GM18873 (cell line): ENCODE measurements at regions not wholly inside any gene's neighbourhood (a gene's known extent, or its start where the extent isn't known, plus 50 kb on each side); places are given as distances from the start of the nearest gene placed in this dataset.

Experiments
- ATAC-seq: cut with Tn5 transposase; IDR thresholded peaks from one replicate; pipeline ENCODE4 v1.9.1; 2021; ENCODE audit warnings: mild to moderate bottlenecking, moderate library complexity, moderate number of reproducible peaks; ENCODE audit not compliant: unreplicated experiment, low FRiP score

DNA sequence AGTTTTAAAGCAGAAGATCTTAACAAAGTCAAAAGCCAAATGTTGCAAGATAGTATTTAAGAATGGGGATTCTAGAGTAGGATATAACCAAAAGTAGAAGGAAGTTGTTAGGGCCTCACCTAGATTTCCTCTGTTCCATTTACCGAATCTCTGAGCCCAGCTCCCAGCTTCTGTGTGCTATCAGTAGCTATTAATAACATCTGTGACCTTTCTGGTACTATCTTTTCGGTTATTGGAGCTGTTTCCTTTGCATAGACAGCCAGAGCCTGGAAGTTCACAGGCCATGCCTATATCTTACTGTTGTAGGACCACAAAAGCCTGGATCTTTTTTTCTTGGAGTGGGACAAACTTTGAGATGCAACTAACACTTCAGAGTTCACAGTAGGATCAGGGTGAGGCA, 244.2 kb downstream of the PPP1R2C start:
- ATAC-seq = no peak

DNA sequence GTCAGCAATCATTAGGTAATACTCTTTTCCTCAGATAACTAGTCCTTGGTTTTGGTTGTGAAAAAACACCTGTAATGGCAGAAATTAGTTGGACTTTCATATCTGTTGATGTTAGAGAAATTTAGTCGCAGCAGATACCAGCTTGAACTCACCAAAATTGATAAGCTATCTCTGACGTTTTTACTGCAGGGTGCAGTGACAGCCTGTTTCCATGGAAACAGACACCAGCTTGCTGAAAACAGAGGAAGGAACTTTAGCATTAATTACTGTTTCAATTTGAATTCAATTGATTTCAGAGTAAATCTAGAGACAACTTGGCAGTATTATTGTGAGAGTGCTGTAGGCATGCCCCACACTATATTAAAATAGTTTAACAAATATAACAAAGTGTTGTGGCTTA, 246.5 kb downstream of the PPP1R2C start:
- ATAC-seq = no peak

DNA sequence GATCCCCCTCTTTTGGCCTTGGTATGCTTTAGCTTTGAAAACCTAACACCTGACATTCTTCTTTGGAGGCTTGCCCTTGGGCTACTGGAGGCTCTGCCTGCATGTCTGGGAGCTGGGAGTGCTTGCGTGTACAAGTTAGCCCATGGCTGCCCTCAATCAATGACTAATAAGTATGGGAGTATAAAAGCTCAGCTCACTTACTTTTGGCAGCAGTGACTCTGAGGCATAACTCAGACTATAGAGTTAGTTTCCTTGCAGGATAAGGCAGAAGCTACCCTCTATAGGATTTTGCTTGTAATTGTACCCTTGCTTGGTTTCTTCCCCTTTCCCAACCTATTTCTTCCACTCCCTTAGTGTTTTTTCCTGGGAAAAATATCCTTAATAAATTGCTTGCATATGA, 247.9 kb downstream of the PPP1R2C start:
- ATAC-seq = no peak

DNA sequence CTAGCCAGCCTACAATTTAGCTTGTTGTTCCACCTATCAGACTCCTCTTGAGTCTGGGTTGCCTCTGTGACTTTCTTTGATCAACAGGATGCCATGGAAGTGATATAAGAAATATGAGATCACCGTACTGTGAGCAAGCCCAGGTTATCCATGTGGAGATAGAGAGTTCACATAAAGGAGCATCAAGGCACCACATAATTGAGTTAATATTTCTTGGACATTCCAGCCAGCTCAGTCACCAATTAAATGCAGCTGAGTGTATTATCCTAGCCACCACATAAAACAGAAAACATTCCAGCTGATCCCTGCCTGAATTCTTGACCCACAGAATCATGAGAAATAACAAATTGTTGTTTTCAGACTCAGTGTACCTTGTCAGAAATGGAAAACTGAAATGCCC, 253.6 kb downstream of the PPP1R2C start:
- no peak for ATAC-seq

DNA sequence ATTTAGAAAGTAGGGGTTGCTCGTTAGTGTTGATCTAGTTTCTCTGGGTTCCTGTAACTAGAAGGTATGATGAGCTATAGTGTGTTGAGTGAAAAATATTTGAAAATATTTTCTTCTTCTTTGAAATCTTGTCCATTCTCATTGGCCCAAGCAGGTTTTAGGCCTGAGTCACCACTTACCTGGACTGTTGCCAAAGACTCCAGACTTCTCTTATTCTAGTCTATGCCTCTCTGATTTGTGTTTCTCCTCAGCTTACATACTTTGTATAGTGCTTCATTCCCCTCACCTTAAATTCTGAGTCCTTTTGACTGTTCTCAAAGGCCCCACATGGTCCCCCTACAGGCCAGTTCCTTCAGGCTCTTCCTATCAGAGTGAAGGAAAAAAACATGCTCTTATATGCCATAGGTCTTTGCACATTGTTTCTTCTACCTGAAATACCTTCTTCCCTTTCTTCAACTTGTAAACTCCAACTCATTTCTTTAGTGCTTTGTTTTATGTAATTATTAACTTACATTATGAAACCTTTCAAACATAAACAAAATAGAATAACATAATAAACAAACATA, 258.2 kb downstream of the PPP1R2C start:
- no peak for ATAC-seq

DNA sequence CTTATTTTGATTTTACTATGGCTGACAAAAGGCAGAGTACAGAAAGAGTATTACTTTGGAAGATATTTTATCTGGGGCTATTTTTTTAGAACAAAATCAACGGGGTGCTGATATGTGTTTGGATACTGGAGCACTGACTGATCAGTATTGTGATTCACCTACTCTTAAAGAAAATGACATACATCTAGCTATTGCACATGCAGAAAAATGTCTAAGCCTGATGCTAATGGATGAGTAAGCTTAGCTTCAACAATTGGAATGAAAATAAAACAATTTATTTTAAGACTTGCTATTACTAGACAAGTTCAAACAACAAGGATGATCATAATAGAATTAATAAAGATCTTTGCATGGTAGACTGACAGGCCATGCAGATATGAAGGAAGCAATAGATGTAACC, 262.0 kb downstream of the PPP1R2C start:
- ATAC-seq = no peak

DNA sequence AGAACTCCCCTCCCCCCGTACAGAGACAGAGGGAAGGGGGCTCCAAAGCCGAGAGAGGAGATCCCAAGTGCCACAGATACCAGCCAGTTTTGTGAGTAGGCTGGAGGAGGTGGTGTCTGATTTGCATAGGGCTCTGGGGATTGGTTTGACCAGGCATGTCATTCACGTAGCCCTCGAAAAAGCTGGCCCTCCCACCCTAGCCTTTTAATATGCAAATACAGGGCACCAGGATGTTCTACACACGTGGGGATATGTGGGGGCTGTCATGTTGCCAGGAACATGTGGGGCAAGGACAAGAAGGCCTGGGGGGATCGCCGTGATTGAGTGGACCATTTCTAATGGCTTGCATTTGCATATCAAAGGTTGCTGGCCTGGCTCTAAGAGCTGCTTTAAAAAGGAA, 272.9 kb downstream of the PPP1R2C start:
- no peak for ATAC-seq

DNA sequence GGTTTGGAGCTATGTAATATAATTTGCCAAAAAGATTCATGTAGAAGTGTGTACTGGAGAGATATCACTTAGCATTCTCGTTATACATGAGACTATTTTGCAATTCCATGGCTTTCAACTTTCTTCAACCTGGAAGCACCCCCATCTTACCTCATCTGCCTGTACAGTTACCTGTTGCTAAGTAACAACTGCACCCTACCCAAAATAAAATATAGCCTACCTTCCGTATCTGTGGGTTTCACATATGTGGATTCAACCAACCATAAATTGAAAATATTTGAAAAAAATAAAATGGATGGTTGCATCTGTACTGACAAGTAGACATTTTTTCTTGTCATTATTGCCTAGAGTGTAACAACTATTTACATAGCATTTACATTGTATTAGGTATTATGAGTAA, 278.3 kb downstream of the PPP1R2C start:
- ATAC-seq = no peak

DNA sequence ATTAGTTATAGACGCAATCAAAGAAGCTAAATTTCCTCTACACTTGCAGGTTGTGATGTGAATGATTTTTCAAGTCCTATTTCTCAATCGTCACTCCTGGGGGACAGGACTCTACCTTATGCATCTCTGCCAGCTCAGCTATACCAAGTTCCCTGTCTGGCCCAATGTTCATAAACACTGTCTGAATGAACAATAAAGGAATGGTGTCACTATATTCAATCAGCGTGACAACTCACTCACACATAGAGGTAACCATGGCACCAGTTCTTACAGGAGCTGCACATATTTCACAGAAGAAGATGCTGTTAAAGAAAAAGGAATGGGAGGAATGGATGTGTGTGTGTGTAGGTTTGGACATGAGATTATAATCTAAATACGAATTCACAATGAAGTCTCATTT, 280.6 kb downstream of the PPP1R2C start:
- no peak for ATAC-seq

DNA sequence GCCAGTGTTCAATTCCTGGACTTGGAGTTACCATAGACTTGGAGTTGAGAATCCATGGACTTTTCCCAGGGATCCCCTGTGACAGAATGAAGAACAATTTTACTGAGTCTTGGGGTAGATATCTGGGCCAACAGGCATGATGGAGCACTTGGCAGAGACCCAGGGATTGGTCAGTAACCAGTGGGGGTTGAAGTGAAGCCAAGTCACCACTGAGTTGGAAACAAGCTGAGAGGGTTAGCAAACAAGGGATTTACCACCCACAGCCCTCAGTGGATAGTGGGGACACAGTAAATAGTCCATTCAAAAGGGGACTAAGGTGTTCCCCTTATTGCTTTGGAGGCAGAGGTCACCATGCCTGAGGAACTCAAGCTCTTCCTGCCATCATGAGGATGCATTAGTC, 281.7 kb downstream of the PPP1R2C start:
- ATAC-seq = no peak

DNA sequence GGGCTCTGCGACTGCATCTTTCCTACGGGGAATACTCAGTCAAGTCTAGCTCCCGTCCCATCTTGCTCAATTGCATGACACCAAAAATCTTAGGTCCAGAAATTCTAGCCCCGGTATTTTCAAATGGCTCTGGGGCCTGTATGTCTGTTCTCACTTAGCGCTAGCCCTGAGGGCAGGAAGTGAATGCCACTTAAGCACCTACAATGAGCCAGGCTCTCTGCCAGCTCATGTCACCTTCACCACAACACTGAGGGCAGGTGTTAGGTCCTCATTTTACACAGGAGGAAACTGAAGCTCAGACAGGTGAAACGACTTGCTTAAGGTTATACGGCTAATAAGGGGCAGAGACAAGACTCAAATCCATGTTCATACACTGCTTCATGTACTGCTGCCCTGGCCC, 282.8 kb downstream of the PPP1R2C start:
- ATAC-seq = no peak

DNA sequence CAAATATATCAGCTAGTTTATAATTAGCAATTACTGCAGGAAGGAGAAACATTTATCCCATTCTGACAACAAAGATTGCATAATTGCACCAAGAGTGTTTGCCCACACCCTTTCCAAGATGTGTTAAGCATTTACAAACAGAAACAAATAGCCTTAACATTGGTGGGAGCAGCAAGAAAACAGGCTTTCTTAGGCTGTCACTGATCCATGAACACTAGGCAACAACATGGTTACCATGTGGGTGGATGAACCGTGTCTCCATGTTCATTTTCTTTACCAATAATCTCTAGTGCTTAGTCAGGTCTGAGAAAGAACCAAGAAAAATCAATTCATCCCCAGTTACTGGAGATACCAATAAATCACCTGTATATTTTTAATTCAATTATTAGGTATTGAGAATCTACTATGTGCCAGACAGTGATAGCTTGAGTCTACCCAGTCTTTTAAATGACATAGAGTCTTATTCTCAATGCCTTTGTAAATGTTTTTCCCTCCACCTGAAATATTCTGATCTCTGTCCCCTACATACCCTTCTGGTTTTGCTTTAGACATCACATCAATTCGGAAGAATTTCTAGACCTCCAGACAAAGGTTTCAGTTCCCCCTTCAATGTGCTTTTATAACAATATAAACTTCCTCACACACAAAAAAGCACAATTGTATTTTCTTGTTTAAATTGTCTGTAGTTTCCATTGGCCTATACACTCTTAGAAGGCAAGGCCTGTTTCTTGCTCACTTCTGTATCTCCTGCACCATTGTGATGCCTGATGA, 286.6 kb downstream of the PPP1R2C start:
- no peak for ATAC-seq

DNA sequence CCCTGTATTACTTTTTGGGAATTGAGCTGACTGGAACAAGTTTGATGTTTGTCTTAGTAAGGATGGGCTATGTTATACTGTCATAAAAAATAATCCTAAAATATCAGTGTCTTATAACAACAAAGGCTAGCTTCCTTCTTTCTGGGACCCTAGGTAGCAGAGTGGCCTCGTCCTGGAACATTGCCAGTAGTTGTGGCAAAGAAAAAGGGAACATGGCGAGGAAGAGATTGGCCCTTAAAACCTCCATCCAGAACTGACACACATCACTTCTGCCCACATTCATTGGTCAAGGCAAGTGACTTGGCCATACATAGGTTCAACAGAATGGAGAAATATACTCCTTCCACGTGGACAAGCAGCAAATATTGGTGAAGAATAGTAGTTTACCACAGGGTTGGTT, 287.9 kb downstream of the PPP1R2C start:
- no peak for ATAC-seq

DNA sequence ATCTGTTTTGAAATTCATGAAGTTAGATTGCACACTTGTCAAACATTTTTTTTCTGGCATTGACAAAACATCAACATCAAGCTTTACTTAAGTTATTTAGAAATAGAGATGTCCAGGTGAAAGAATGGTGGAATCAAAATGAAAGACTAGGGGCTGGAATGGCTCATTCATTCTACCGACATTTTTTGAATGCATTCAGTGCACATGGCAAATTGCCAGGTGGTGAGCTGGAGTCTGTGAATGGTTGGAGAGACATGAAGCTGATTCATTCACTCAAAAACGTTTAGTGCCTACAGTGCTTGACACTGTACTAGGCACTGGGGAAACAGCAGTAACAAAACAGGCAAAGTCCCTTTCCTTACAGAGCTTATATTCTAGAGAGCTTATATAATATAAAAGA, 292.4 kb downstream of the PPP1R2C start:
- ATAC-seq = no peak

DNA sequence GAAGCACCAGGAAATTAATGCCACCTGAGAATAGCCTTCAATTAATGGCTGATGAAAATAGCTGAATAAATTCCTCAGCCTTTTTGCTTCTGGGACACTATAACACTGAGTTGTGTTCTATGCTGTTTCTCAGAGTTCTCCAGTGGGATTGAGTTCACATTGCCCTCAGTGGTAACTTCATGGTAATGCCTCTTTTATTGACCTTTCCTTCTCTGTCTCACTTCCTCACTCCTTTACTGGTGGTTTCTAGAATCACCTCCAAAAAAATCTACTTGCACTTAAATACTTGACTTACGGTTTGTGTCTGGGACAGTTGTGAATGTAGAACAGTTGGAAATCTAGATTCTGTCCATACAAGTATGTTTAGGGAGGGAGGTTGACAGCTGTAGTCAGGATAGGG, 293.7 kb downstream of the PPP1R2C start:
- ATAC-seq = no peak

DNA sequence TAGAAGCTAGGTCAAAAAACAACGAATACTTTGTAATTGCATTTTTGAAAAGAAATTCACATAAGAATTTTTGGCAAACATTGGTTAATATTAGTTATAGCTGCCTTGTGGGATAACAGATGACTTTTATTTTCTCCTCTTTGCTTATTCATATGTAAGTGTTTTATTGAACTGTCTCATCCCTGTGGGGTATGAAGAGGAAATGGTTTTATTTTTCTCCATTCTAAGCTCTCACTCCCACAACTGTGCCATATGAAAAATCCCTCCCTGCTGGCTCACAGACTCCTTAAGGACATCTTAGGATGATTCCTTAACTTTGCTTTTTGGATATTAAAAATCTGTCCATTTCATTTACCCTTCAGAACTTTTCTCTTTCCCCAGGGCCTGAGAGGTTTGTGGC, 300.6 kb downstream of the PPP1R2C start:
- no peak for ATAC-seq

DNA sequence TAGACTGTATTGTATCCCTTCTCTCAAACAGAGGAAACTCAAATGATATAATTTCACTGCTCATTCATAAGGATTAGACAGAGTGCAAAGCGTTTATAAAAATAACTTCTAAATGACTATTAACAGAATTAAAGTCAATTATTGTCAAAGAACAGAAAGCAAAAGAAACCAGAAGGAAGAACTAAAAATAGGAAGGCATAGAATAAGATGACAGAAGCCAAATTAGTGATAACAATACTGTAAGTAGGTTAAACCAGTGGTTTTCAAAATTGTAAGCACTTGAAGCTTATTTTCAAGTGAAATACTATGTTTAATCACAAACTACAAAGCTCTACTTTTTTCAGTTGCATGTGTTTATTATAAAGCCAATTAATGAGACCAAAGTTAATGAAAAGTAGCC, 305.2 kb downstream of the PPP1R2C start:
- no peak for ATAC-seq

DNA sequence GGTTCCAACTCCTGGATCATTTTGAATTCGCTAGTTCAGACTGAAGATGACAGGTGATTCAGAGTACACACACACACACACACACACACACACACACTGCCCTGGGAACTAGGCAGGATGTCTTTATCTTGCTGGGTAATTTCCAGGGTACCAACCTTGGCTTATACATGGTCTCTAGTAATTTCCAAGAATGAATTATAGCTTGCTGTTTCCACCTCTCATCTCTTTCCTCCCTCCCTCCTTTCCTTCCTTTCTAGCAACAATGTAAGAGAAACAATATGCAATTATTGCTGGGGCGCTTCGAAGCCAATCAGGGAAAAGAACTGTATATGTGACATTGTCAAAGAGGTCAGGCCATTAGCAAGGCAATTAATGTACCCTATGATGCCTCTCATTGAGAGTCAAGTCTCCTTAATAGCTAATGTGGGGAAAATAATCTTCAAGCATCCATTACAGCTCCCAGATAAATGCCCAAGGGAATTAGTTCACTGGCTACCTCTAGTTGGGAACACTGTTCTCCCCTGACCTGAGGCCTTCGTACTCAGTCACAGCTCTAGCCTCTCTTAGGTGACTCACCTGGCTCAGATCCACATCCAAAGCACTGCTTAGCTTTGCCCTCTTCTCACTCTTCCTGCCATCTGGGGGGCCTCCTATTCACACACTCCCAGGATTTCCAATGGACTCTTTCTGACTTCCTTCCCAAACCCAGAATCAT, 311.5 kb downstream of the PPP1R2C start:
- ATAC-seq = no peak

DNA sequence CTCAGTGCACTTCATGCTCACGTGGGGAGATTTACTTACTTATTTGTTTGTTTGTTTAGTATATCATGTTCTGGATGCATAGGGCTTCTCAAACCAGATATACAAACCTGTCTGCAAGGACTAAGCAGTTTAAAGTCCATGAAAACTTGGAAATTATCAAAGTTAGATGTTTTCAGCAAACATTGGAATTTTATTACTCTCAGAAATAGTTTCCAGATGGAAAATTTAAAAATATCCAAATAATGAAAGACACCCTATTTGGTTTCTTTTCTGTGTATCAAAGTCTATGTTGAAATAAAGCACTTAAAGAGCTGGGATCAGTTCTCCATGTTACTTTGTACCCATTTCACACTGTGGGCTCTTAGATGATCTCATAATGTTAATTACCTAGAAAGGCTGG, 312.1 kb downstream of the PPP1R2C start:
- no peak for ATAC-seq

DNA sequence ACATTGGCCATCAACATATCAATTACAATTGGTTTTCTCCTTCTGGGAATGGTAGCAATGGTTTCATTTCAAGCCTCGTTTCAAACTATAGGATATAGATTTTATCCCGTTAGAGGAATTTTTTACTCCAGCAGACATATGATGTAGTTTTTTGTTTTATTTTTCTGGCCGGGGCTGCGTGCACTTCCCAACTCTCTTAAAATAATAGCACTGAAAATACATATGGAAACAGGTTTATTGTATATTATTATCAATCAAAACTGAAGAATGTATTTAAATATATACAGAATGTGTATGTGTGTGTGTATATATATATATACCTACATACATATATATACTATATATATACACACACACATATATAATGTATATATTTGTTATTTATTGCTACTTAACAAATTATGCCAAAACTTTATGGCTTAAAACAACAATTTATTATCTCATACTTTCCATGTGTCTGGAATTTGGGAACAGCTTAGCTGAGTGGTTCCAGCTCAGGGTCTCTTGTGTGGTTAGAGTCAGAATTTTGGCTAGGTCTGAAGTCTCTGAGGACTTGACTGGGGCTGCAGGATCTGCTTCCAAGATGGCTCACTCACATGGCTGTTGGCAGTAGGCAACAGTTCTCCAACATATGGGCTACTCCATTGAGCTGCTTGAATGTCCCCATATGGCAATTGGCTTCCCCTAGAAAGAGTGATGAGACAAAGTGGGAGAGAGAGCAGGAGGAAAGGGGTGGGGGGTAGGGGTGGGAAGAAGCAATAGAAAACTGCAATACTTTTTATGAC, 314.1 kb downstream of the PPP1R2C start:
- no peak for ATAC-seq

DNA sequence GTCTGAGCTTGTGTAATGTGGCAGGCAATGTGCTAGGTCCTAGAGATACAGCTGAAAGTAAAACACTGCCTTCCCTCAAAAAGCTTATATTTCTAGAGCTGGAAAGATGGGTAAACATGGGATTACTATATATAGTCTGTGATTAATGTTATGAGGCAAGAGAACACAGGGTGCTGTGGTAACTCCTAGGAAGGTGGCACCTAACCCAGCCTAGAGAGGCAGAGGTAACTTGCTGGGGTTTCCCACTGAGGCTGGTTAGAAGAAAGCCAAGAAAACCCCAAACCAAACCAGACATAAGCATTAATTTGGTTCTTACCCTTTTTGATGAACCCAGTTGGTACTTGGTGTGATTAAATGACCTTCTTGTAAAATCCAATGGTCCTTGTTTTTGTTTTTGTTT, 315.0 kb downstream of the PPP1R2C start:
- ATAC-seq = no peak
